ENCODE measurements at regions not wholly inside any gene's neighbourhood (a gene's known extent, or its start where the extent isn't known, plus 50 kb on each side); places are given as distances from the start of the nearest gene placed in this dataset.
"Not testable (repeated sequence)": the region's sequence is repeated elsewhere in the genome, so short reads cannot be mapped to it uniquely, and the experiment has no call there.

DNA sequence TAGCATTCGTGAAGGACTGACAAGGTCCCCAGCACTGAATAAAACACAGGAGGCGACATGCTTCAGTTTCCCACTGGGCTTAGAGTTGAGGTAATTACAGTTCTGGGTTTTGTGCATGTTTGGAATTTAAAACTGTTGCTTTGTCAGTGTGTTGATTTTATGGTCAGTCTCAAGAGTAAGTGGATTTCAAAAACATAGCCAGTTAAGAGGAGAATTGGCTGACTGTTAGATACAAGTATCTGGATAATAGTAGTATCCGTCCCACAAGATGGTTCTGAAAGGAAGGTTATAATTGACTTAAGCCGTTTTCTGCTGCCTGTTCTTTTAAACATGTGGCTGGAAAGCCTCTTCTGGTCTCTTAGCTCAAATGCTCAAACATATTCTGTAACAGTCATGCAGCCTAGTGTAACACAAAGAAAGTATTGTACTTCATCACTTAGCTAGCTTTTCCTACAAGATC, 170.9 kb downstream of the POLR1F start:
- DNase-seq (ENCODE audit: low spot score): no peak

DNA sequence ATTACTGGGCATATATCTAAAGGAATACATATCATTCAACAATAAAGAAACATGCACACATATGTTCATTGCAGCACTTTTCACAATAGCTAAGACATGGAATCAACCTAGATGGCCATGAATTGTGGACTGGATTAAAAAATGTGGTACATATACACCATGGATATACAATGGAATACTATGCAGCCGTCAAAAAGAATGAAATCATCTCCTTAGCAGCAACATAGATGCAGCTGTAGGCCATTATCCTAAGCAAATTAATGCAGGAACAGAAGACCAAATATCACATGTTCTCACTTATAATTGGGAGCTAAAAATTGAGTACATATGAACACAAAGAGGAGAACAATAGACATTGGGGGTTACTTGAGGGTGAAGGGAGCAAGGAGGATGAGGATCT, 175.6 kb downstream of the POLR1F start:
- no peak for DNase-seq (ENCODE audit: low spot score)

DNA sequence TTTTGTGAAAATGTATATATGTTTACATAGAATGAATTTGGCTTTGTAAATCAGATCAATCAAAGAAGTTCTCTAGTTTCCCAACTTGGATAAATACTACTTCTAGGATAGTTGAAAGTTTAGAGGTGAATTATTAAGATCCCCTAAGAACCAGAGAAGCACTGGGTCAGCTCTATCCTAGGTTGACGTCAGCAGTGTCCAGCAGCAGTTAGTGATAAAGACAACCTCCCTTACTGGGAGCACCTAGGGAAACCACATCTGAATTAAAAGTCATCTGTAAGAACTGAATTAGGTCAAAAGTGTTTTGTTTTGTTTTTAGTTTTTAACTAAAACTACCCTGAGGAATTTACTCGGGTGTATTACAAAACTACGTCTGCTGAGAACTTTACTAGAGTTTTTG, 178.0 kb downstream of the POLR1F start:
- DNase-seq (ENCODE audit: low spot score): no peak

DNA sequence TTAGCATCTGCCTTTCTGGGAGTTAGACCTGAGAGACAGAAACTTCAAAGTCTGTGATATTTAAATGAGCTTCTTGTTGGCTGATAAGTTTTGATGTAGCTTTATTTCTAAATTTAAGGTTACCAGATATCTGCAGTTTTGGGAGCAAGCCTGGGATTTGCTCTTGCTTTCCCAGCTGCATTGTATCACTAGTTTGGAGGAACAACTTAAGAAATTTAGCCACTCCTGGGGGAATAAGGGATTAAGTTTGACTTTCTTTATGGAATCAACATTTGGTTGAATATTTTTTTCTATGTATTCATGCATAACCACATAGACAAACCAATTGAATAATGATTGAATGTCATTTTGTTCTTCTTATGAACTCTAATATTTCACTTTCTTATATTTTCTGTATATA, 178.6 kb downstream of the POLR1F start:
- no peak for DNase-seq (ENCODE audit: low spot score)

DNA sequence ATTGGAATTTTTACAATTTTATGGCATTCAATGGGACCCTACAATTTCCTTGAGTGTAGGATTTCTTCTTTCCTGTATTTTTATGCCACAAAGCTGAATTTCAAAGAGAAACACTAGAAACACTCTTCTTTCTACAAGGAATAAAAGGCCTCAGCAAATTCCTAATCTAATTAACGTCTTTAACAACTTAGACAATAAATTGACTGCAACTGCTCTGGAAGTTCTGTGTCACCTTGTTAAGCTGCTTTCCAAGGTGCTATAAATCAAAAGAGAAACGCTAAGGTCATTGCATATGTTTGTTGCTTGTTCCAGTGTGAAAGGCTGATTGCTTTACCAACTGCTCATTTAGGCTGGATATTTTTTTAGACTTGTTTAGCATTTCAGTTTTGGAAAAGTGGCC, 182.2 kb downstream of the POLR1F start:
- no peak for DNase-seq (ENCODE audit: low spot score)

DNA sequence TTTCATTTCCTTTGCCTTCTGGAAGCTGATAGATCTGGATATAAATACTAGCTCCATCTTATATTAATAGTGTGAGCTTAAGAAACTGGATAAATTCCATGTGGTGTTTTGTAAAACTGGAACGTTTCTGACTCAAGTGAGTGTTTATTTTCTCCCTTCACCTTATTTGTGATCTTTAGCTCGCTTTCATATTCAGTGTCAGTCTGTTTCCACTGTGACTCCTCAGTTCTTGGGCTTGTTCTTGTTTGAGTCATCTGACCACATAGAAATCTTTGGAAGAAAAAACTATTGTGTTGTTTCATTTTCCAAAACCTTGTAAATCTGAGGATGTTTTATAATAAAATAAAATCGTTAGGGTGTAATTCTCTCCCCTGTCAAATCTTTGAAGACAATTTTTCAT, 186.4 kb downstream of the POLR1F start:
- DNase-seq (ENCODE audit: low spot score): no peak

DNA sequence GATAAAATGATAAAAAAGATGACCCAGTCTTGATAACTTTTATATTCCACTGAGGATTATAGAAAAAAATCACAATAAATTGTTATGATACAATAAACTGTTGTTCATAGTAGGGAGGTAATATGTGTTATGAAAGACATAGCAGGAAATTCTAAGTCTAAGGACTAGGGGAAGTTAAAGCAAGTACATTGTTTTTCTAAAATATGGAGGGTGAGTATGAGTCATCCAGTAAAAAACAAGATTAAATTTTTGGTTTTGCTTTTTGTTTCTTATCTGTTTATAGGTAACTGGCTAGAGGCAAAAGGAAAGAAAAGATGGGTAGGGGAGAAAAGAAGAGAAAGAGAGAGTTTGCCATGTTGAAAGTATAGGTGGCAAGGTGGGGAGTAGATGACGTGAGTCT, 188.4 kb downstream of the POLR1F start:
- DNase-seq (ENCODE audit: low spot score): no peak

DNA sequence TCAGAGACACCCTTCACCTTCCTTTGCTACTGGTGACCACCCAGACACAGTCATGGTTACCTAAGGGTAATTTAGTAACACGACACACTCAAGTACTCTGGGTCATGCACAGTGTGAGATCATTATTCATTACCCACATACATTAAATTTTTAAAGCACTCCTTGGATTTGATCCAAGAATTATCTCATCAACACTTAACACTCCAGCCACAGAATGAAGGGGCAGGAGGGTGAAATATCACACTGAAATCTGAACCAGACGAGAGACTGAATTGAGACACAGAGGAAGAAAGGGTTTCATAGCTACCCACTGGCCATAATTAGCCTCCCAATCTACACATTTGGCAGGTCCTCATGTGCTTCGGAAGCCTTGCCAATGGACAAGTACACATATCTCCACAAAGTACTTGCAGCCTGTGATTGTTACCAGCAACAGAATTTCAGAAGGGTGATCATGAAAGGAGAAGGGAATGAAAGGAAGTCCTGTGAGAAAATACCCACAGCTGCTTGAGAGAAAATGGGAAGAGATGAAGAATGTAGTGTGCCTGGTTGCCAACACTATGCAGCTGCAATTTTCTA, 189.3 kb downstream of the POLR1F start:
- peak; percentile 3 for DNase-seq (ENCODE audit: low spot score)

DNA sequence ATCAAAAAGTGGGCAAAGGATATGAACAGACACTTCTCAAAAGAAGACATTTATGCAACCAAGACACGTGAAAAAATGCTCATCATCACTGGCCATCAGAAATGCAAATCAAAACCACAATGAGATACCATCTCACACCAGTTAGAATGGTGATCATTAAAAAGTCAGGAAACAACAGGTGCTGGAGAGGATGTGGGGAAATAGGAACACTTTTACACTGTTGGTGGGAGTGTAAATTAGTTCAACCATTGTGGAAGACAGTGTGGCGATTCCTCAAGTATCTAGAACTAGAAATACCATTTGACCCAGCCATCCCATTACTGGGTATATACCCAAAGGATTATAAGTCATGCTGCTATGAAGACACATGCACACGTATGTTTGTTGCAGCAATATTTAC, 191.3 kb downstream of the POLR1F start:
- DNase-seq (ENCODE audit: low spot score): not testable (repeated sequence)

DNA sequence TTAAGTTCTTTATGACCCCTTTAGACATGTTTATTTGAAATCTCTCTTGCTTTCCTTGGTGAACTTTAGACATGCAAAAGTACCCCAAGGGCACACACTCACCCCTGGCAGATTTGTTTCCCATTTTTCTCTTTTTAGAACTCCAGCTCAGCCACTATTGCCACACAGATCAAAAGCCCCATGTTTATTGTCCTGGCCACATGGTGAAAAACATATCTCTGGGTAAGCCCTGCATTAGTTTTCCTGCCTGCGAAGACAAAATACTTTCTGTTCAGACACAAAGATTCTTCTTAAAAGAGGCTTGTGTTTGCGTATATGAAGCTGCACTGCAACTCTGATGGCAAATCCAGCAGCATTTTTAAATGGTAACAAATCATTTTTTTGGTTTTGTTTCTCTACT, 200.0 kb downstream of the POLR1F start:
- DNase-seq (ENCODE audit: low spot score): no peak

DNA sequence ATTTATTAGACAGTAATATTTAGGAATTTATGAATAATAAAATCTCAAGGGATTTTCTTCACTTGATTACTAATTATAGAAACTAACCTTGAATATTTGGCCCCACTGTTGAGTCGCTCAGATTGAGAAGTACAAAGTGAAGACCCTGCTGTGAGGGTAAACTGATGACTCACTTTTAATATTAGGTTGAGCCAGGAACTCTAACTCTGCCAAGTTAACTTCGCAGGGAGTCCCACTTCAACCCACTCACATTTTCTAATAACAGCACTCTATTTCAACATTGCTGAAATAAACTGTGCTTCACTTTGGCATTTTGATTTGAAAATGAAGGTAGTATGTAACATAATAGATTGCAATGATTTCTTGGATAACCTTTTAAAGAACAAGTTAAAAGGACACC, 200.7 kb downstream of the POLR1F start:
- peak; percentile 4 for DNase-seq (ENCODE audit: low spot score)

DNA sequence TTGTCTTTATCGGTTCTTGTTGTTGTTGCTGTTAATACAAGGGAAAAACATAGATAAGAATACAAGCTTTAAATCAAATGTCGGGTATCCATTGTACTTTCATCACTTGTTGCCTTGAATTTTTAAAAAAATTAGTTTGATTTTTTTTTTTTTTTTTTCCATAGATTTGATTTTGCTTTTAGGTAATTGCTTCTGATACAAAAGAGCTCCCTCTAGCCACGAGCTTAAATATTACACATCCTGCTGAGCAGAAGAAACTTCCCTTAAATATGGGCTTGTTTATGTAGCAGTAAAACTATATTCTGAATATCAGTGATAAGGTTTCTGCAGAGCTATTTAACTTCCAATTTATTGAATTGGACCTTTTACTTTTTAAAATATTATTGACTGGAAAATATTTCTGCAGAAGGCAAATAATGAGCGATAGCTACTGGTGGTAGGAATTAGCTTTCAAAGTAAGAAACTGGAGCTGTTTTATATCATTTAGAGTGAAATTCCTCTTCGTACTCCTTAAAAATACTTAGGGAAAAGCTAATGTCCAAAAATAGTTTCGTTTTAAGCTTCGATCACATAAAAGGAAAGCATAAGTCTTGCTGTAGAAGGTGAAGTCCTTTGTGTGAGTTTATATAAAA, 216.9 kb downstream of the POLR1F start:
- DNase-seq (ENCODE audit: low spot score): peak; percentile 12

DNA sequence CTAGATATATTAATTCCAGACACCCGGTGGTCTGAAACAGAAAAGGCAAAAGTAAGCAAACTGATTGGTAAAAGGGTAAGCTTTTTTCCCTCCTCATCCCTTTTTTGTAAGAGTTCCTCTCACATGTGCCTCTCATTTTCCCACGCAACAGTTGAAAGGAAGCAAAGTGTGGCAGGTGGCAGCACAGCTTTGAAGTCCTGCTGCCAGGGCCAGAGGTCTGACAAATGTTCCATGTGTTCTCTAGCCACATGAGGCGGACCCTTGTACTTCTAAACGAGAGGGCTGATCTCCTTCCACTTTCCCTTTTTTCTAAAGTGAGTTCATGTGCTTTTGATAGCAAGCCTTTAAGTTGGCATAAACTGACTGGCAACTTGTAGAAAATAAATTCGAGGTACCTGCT, 217.5 kb downstream of the POLR1F start:
- no peak for DNase-seq (ENCODE audit: low spot score)

DNA sequence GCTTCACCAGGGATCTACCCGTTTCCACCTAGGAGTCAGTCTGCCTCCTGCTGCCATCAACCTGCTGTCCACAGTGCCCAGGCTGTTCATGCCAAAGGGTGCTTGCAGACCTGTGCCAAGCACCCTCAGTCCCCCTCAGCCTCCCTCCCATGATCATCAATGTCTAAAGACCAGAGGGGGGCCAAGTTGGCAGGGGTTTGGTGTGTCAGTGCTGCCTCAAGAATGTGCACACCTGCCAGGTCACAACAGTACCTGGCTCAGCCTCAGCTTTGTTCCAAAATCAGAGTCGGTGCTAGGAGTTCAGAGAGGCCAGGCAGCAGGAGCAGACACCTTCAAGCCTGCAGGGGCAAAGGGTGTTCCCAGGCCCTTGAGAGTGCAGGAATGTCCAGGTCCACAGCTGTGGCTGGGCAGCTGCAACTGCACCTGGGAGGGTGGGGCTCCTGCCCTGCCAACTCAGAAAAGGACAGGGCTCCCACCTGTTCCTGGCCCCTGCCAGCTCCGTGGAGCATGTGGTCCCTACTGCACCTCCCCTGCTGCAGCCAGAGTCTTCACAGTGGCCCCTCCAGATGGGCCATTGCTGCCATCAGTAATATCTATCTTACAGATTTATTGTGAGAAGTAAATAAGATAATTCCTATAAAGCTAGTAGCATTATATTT, 219.5 kb downstream of the POLR1F start:
- no peak for DNase-seq (ENCODE audit: low spot score)

DNA sequence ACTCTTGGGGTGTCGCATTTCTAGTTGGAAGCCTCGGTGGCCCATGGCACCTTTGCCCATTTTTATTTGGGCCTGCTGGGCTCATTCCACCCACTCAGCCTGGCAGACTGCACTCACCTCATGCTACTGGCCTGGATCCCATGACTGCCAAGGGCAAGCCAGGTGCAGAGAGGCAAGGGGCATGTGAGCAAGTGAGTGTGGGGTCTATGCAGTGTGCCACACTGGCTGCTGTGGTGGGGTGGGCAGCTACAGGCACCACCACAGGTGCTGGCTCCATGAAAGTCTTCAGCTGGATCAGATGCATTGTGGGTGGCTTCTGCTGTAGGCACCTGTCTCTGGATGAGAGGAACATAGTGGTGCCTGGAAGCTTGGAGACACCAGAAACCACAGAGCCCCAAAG, 220.8 kb downstream of the POLR1F start:
- DNase-seq (ENCODE audit: low spot score): no peak

DNA sequence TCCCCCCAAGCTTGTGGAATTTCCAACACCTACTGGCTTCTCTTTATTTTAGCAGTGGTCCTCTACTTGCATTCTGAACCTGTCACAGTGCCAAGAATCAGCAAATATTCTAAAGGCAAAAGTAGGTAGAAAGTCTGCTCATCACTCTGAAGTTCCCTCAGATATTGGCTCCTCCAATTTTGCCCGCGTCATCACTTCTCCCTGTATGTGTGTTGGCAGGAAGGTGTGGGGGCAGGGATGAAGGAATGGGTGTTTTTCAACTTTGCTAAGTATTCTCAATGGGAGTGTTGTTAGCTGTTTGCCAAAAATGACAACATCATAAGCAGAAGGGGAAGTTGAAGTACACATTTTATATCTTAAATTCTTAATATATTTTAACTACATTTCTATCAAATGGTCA, 226.2 kb downstream of the POLR1F start:
- DNase-seq (ENCODE audit: low spot score): no peak

DNA sequence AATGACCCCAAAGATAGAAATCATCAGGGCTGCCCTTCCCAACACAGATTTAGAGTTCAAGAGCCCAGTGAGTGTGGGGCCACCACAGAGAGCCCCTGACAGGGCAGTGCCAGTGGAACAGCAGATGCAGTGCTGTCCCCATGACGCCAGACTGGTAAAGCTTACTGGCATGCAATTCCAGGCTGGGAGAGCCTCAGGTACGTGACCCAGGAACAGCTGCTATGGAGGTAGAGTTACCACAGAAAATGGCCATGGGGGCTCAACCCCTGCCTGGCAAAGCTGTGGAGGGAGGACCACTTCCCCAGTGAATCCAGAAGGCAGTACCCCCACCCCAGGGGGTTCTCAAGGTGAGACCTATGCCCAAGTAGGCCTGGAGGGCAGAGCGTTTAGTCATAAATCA, 228.5 kb downstream of the POLR1F start:
- no peak for DNase-seq (ENCODE audit: low spot score)

DNA sequence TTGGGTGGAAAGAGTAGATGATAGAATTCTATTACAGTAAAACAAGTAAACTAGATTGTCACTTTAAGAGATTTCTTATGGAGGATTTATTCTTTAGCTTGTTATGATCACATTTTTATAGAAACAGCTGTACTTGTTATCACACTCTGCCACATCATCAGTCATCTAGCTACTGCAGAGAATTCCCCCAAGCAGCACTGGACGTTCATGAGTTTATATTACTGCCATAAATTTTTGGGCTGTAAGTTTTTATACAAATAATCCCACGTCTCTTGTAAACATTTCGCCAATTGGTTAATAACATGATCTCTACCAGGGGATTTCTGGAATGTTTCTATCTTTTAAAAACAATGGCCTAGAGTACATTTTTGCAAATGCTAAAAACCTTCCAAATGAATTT, 238.8 kb downstream of the POLR1F start:
- DNase-seq (ENCODE audit: low spot score): no peak

DNA sequence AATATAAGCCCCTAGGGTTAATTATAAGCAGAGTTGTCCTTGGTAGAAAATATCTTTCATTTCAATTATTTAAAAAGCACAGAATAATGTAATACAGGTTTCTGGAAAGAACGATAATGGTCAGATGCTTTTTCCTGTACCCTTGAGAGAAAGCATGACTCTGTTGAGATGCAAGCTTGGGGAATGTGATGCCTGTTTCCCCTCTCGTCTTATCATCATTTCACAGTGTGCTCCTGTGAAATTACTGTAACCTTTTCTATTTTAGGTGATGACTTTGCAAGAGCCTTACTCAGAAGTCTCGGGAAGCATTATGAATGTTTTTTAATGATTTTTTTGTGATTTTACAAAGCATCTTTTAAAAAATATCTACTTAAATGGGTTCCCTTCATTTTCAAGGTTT, 243.0 kb downstream of the POLR1F start:
- no peak for DNase-seq (ENCODE audit: low spot score)

DNA sequence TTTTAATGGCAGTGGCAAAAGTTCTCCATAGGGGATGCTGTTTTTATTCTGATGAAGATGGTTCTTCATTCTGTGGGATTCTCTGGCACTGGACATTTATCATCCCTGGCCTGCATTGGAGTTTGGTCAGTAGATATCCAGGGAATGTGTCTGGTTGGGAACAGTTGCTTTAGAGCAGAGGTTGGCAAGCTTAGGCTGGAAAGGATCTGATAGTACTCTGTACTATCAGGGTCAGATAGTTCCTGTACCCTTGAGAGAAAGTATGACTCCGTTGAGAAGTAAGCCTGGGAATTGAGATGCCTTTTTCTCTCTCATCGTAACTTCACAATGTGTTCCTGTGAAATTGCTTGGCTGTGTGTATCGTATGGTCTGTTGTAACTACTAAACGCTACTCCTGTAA, 244.1 kb downstream of the POLR1F start:
- no peak for DNase-seq (ENCODE audit: low spot score)

DNA sequence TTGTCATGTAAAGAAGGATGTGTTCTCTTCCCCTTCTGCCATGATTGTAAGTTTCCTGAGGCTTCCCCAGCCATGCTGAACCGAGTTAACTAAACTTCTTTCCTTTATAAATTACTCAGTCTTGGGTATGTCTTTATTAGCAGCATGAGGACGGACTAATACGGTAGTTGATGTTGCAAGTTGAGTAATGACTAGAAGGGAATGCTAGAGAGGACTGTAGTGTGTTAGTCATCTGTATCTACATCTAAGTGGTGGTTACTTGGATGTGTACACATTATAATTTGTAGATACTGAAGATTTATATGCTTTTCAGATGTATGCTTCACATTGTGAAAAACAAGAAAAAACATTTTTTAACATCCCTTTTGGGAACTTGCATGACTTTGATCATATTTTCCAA, 244.6 kb downstream of the POLR1F start:
- no peak for DNase-seq (ENCODE audit: low spot score)

DNA sequence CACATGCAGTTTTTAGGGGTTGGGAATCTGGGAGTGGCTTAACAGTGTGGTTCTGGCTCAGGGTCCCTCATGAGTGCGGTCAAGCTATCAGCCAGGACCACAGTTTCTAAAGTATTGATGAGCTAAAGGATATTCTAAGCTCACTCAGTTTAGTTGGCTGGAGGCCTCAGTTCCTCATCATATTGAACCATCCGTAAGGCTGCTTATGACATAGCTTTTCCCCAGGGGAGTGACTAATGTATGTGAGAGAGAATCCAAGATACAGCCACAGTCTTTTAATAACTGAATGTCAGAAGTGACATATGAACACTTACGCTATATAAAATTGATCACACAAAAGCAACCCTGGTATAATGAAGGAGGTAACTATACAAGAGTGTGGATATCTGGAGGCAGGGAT, 245.3 kb downstream of the POLR1F start:
- DNase-seq (ENCODE audit: low spot score): no peak

DNA sequence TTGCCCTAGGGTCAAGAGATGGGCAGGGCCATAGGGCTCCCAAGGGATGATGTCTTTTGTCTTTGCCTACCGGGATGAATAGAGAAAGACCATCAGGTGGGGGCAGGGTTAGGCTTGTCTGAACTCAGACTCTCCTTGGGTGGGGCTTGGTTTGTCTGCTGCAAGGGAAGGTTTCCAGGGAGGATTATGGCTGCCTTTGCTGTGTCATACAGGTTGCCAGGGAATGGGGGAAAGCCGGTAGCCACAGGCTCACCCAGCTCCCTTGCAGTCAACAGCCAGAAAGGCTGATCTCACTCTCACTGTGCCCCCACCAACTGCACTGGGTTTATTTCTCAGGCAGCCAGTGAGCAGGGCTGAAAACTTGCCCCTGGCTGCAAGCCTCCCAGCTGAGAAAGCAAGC, 253.2 kb downstream of the POLR1F start:
- DNase-seq (ENCODE audit: low spot score): no peak

DNA sequence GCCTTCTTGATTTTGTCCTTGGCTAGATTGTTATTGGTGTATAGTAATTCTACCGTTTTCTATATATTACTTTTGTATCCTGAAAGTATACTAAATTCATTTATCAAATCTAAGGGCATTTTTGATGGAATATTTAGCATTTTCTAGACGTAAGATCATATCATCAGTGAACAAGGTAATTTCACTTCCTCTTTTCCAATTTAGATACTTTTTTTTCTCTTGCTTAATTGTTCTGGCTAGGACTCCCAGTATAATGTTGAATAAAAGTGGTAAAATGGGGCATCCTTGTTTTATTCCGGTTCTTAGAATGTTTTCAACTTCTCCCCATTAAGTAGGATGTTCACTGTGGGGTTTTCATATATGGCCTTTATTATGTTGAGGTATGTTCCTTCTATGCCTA, 260.7 kb downstream of the POLR1F start:
- no peak for DNase-seq (ENCODE audit: low spot score)

All from Ammon's horn (tissue), 1 donor.